KOPT-K1 (cell line): ENCODE measurements at regions not wholly inside any gene's neighbourhood (a gene's known extent, or its start where the extent isn't known, plus 50 kb on each side); places are given as distances from the start of the nearest gene placed in this dataset.

Experiments used
- H3K27ac ChIP-seq: fragments of 200-600 bp; sonication (generic); 2 replicates; pipeline ENCODE4 v1.5.1; 2016; ENCODE audit warnings: antibody characterized with exemption, mild to moderate bottlenecking, low read depth, low read length; ENCODE audit not compliant: poor library complexity, severe bottlenecking
- H3K36me3 ChIP-seq: fragments of 200-600 bp; sonication (generic); 2 replicates; pipeline ENCODE4 v1.5.1; 2017; ENCODE audit warnings: antibody characterized with exemption, mild to moderate bottlenecking, low read length, moderate library complexity; ENCODE audit not compliant: insufficient read depth
- H3K9me3 ChIP-seq: fragments of 200-600 bp; sonication (generic); 2 replicates; pipeline ENCODE4 v1.5.1; 2017; ENCODE audit warnings: antibody characterized with exemption, low read length, mild to moderate bottlenecking; ENCODE audit not compliant: insufficient read depth, poor library complexity, severe bottlenecking

DNA sequence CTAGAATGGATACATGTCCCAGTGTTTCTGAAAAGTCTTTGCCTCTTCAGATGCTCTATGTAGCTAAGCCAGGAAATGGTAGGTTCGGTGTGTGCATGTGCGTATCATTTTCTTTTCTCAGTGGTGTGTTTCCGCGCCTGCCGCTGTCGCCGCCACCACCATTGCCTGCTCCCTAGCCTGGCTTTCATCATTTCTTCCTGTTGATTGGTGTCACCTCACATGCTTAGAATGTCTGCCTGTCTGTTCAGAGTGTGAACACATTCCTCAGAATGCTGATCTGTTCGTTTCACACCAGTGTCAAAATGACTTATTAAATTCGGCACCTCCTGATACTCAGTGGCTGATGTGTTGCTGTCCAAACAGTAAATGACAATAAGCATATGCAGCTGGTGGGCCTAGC lies 255.2 kb upstream of the SPRED2 start:
- H3K36me3 ChIP-seq: no peaks in the 10 kb centered on the region
- peaks cover 4% of the 10 kb centered on the region for H3K9me3 ChIP-seq
- H3K27ac ChIP-seq: no peak overlapping the region

- Histone ChIP-seq H3K27ac (no peak overlapping the region), H3K9me3 (peaks cover 8% of the 10 kb centered on the region), H3K36me3 (no peaks in the 10 kb centered on the region)
These were observed 254.6 kb upstream of the SPRED2 start for GRCh38 chr2:65686928-65687521.

DNA sequence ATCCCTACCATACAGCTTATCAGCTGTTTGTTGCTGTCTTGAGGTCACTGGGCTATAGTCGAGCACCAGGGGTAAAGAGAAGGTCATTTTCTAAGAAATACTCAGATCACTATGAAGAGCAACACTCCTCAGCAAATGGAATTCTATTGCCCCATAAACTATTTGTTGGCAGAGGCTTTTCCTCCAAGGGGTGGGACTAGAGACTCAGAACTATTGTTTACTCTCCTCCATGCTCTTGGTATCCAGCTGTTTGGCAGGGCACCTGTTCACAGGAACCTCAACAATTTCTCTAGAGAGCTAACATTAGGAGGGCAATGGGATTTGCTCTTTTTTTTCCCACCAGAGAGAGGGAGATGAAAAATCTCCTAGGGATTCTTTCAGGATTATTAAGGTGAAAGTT lies 249.1 kb upstream of the SPRED2 start:
- peaks cover 9% of the 10 kb centered on the region for H3K9me3 ChIP-seq
- no peak overlapping the region for H3K27ac ChIP-seq
- H3K36me3 ChIP-seq: no peaks in the 10 kb centered on the region

DNA sequence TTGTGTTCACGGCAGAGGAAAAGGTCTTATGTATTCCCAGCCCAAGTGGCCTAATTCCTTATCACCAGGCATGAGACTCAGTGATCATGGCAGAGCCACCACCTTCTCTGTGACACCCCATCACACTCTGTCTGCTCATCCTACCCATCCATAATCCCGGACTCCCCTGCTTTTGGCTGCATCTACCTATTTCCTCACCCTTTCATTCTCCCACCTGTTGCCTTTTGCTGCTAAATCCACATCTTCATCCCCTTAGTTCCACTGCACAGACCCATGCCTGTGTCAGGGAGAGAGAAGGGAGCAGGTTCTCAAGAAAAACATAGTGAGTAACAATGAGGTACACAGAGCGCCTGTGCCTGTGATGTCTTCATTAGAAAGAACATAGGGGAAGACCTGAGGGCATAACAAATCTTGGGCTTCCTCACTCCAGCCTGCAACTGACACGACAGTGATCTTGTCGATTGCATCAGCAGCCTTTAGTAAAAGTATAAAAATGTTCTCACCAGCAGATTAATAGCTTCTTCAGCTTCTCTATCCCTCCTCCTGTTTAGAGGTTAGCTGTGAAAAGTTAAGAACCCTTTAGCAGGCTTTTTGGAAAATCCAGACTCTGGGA lies 246.5 kb upstream of the SPRED2 start:
- H3K36me3 ChIP-seq: no peaks in the 10 kb centered on the region

DNA sequence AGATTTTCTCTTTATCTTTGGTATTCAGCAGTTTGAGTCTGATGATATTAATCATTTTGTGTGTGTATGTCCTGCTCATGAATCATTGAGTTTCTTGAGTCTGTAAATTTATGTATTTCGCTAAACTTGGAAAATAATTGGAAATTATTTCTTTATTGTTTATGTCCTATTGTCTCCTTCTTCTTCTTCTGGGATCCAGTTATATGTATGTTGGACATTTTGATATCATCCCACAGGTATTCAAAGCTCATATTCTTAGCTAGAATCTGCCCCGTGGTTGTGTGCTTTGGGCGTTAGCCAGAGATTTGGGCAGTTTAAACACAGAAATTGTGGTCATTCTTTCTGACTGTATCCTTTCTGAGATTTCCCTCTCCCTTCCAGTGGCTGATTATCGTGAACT lies 243.0 kb upstream of the SPRED2 start:
- no peaks in the 10 kb centered on the region for H3K36me3 ChIP-seq
- H3K27ac ChIP-seq: no peak overlapping the region
- peaks cover 6% of the 10 kb centered on the region for H3K9me3 ChIP-seq

More for the DNA sequence above, 246.5 kb upstream of the SPRED2 start:
- Histone ChIP-seq H3K9me3 (peaks cover 16% of the 10 kb centered on the region), H3K27ac (no peak overlapping the region)

DNA sequence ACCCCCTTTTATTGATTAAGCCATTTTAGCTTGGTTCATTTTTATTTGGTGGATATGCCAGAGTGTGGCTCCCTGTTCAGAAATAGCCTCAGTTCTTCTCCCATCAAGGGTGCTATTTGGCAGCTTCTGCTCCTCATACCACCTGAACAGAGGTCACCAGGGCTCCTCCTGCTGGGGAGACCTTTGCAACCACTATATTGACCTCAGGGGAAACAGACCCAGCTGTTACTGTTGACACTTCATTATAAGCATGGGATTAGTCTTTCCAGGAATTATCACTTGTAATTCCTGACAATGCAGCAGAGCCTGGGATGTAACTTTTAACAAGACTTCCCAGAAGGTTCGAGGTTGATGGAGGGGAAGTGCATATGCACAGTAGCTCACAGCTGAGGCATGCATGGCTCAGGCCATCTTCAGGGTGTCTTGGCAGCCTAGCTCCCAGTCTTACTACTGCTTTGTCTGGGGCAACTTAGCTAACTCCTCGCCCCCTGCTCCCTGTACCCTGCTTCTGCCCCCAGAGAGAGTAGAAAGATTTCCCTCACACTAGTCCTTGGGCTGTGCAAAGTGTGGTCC lies 239.4 kb upstream of the SPRED2 start:
- Histone ChIP-seq H3K27ac (no peak overlapping the region), H3K36me3 (no peaks in the 10 kb centered on the region), H3K9me3 (peaks cover 27% of the 10 kb centered on the region)

- H3K9me3 ChIP-seq: peaks cover 20% of the 10 kb centered on the region
- H3K36me3 ChIP-seq: no peaks in the 10 kb centered on the region
- H3K27ac ChIP-seq: no peak overlapping the region
These were observed 237.2 kb upstream of the SPRED2 start for GRCh38 chr2:65669574-65669973.

DNA sequence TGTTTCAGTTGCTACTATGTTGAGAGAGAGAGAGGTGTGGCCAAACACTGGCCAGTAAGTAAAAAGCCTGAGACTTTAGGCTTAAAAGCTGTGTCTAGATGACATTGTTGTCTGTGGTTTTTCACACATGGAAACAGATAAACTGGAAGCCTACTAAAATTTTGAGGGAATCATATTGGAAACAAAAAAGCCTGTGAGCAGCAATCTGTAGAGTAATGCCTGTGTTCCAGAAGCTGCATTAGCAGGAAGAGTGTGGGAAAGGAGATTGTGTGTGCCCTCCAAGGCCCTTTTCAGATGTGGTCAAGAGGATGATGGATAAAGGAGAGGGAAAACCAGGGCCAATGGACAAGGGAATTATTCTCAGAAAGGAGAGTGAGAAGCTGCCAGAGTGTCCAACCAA lies 236.3 kb upstream of the SPRED2 start:
- Histone ChIP-seq H3K27ac (no peak overlapping the region), H3K9me3 (peaks cover 20% of the 10 kb centered on the region), H3K36me3 (no peaks in the 10 kb centered on the region)

DNA sequence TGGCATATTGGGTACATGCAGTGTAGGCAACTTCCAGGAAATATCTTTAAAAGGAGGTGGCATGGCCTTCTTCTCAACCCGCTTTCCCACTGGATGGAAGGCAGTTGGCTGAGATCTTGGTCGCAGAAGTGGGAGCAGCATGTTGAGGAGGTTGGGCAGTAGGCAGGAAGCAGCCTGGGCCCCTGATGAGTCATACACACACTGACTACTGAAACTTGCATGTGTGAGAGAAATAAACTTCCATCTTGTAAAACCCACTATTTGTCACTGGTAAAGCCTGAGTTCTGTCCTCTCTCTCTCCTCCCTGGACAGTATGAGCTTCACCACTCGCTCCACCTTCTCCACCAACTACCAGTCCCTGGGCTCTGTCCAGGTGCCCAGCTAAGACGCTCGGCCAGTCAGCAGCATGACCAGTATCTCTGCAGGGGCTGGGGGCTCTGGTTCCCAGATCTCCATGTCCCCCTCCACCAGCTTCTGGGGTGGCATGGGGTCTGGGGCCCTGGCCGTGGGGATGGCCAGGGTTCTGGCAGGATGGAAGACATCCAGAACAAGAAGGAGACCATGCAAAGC lies 233.8 kb upstream of the SPRED2 start:
- no peaks in the 10 kb centered on the region for H3K36me3 ChIP-seq
- H3K27ac ChIP-seq: no peak overlapping the region
- H3K9me3 ChIP-seq: peaks cover 20% of the 10 kb centered on the region

- H3K36me3 ChIP-seq: no peaks in the 10 kb centered on the region
- H3K27ac ChIP-seq: no peak overlapping the region
- peaks cover 20% of the 10 kb centered on the region for H3K9me3 ChIP-seq
These were observed 232.5 kb upstream of the SPRED2 start for GRCh38 chr2:65664931-65665330.

GRCh38 chr2:65663831-65664407 lies 231.5 kb upstream of the SPRED2 start:
- H3K36me3 ChIP-seq: no peaks in the 10 kb centered on the region
- no peak overlapping the region for H3K27ac ChIP-seq
- peaks cover 16% of the 10 kb centered on the region for H3K9me3 ChIP-seq

GRCh38 chr2:65662654-65663432 lies 230.4 kb upstream of the SPRED2 start:
- H3K36me3 ChIP-seq: no peaks in the 10 kb centered on the region
- no peak overlapping the region for H3K27ac ChIP-seq
- H3K9me3 ChIP-seq: peaks cover 8% of the 10 kb centered on the region

GRCh38 chr2:65661980-65662653 lies 229.7 kb upstream of the SPRED2 start:
- Histone ChIP-seq H3K36me3 (no peaks in the 10 kb centered on the region), H3K27ac (no peak overlapping the region), H3K9me3 (peaks cover 2% of the 10 kb centered on the region)

DNA sequence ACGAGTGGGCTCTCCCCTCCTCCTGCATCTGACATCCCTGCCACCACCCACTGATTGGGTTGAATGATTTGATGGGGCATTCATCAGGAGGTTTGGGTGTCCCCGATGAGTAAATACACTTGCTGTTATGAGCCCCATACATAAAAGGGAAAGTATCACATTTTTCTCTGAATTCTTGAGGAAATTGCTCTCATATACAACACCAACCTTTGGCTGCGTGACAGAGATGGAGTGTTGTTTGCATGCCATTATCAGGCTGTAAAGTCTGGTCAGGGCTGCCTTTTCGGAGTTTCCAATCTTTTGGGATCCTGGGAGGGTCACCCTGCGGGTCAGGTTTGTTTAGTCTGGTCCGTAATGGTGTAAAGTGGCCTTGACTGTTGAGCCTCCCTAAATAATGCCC lies 227.9 kb upstream of the SPRED2 start:
- Histone ChIP-seq H3K27ac (no peak overlapping the region), H3K9me3 (no peaks in the 10 kb centered on the region), H3K36me3 (no peaks in the 10 kb centered on the region)
